Esophagus muscularis mucosa (tissue), 3 donors: ENCODE measurements at regions not wholly inside any gene's neighbourhood (a gene's known extent, or its start where the extent isn't known, plus 50 kb on each side); places are given as distances from the start of the nearest gene placed in this dataset.

Source experiments
- POLR2A ChIP-seq: fragments of 450-650 bp; IDR thresholded peaks from one replicate; pipeline ENCODE4 v1.6.1; 2017; ENCODE audit warnings: antibody characterized with exemption, moderate library complexity, mild to moderate bottlenecking, low read depth
- TF ChIP-seq, protein P1 (sequence below), 3 experiments: fragments of 200-600 bp in 2 of 3; fragments of 450-650 bp in 1 of 3; sonication (generic) in 2 of 3; IDR thresholded peaks; one replicate each; pipeline ENCODE4 v1.5.1; 2017 to 2019; ENCODE audit warnings: antibody characterized with exemption in 3 of 3, mild to moderate bottlenecking in 2 of 3, moderate library complexity in 1 of 3

DNA sequence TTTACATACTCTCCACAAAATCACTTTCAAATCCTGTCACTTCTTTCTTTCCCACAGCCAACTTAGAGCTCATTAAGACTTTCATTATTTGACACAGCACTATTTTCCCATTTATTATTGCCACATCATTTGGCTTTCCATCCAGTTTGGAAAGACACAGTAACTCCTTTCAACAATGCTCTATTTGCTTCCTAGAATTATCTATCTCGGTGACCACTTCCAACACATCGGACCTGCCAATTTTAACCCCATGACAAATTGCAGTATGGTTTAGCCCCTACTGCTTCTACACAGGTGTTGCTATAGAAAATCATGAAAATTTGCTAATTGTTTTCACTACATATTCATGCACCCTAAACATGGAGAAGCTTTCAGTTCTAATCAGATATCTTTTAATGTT, 190.6 kb upstream of the COX7C start:
- TF ChIP-seq, protein P1, sequence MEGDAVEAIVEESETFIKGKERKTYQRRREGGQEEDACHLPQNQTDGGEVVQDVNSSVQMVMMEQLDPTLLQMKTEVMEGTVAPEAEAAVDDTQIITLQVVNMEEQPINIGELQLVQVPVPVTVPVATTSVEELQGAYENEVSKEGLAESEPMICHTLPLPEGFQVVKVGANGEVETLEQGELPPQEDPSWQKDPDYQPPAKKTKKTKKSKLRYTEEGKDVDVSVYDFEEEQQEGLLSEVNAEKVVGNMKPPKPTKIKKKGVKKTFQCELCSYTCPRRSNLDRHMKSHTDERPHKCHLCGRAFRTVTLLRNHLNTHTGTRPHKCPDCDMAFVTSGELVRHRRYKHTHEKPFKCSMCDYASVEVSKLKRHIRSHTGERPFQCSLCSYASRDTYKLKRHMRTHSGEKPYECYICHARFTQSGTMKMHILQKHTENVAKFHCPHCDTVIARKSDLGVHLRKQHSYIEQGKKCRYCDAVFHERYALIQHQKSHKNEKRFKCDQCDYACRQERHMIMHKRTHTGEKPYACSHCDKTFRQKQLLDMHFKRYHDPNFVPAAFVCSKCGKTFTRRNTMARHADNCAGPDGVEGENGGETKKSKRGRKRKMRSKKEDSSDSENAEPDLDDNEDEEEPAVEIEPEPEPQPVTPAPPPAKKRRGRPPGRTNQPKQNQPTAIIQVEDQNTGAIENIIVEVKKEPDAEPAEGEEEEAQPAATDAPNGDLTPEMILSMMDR (IDR thresholded peaks at IDR 0.05), result no peak
- no peak for TF ChIP-seq POLR2A
